GM18520 (cell line): ENCODE measurements at regions not wholly inside any gene's neighbourhood (a gene's known extent, or its start where the extent isn't known, plus 50 kb on each side); places are given as distances from the start of the nearest gene placed in this dataset.

ENCODE experiments used
- ATAC-seq: cut with Tn5 transposase; IDR thresholded peaks from one replicate; pipeline ENCODE4 v1.9.1; 2021; ENCODE audit not compliant: unreplicated experiment

DNA sequence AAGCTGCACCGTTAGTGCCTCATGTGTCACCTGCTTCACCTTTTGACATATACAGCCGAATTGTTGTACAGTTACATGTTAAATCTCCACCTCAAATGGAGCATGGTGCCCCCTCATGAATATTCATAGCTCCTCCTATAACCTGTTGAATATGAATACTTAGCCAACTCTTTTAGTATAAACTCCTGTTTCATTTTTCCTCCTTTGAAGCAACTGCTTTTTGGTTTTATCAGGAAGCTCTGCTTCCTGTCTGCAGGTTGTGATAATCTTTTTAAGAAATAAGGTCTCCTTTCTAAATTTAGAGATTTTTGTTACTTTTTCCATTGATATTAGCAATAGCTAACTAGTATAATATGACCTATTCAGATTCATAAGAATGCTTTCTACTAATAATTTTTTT, 1429.2 kb upstream of the AGA start:
- no peak for ATAC-seq

DNA sequence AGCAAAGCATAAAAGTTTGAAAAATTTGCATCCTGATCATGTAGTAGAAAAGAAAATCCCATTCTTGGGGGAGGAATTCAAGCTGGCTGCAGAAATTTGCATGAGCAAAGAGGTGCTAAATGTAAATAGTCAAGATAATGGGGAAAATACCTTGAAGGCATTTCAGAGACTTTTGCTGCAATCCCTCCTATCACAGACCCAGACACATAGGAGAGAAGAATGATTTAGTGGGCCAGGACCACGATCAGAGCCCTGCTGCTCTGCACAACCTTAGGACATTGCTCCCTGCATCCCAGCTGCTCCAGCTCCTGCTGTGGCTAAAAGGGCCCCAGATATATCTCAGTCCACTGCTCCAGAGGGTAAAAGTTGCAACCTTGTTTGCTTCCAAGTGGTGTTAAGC, 1439.7 kb upstream of the AGA start:
- no peak for ATAC-seq

DNA sequence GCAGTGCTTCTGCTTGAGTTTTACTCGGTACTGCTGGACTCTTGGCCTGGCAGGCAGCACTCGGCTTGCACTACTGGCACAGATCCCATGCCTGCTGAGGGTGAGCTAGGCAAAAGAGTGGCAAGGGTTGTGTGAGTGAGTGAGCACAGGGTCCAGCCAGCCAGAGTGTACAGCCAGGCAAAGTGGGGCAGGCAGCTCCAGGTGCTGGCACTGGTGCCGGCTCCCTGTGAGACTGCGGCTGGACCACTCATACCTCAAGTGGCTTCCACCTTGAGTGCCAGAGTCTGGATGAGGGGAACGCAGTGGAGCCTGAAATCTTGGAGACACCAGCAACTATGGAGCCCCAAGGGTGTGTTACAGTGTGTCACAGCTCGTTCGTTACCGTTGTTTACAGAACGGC, 1451.9 kb upstream of the AGA start:
- no peak for ATAC-seq

DNA sequence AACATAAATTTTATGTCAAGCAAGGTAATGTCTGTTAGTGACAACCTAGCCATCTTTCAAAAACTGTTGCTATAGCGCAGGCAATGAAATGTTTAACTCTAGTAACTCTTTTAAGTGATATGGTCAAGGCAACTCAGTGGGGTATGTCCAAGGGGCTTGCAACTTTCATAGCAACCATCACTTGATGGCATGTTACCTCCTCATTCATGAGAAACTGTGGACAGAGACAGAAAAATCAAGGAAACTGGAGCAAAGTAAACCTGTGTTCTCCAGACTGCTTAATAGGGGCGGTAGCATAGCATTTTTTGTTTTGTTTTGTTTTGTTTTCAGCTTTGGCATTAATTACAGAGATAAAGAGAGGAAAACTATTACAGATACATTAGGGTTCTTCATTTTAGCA, 1456.8 kb upstream of the AGA start:
- no peak for ATAC-seq

DNA sequence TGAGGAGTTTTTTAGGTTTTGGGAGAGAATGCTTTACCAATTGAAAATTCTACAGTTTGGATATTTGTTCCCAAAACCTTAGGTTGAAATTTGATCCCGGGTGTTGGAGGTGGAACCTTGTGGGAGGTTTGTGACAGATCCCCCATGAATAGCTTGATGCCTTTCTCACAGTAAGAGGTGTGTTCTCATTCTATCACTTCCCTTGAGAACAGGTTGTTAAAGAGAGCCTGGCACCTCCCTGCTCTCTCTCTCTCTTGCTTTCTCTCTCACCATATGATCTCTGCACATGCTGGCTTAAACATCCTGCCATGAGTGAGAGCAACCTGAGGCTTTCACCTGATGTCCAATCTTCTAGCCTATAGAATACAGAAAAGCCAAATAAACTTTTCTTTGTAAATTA, 1475.5 kb upstream of the AGA start:
- ATAC-seq = no peak

DNA sequence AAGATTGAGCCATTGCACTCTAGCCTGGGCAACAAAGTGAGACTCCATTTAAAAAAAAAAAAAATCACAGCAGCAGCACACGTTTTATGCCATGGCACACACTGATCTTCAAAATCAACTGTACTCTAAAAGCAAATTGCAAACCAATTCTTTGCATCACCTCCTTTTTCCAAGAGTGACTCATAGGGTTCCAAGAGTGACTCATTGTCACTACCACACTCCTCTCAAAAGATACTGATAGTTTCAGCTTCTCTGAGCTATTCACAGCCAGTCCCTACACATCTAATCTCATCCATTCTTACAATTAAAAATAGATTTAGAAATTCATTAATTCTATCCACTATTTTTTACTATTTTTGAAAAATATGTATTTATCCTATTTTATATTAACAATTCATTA, 1494.9 kb upstream of the AGA start:
- ATAC-seq = no peak

DNA sequence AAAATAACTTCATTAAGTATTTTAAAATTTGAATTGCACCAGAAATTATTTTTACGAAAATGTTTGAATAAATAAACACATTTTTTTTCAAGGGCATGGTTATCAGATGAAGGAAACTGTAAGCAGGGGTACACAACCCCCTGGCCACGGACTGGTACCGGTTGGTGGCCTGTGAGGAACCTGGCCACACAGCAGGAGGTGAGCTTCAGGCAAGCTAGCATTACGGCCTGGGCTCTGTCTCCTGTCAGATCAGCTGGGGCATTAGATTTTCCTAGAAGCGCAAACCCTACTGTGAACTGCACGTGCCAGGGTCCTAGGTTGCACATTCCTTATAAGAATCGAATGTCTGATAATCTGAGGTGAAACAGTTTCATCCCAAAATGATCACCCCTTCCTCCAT, 1499.7 kb upstream of the AGA start:
- no peak for ATAC-seq

DNA sequence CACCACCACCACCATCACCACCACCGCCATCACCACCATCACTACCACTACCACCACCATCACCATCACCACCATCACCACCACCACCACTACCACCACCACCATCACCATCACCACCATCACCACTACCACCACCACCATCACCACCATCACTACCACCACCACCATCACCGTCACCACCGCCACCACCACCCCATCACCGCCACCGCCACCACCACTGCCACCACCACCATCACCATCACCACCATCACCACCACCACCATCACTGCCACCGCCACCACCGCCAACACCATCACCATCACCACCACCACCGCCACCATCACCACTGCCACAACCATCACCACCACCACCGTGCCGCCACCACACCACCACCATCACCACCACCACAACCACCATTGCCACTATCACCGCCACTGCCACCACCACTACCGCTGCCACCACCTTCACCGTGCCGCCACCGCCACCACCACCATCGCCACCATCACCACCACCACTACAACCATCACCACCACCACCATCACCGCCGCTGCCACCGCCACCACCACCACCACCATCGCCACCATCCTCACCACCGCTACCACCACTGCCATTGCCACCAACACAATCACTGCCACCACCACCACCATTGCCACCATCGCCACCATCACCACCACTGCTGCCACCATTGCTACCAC, 1511.3 kb upstream of the AGA start:
- no peak for ATAC-seq

DNA sequence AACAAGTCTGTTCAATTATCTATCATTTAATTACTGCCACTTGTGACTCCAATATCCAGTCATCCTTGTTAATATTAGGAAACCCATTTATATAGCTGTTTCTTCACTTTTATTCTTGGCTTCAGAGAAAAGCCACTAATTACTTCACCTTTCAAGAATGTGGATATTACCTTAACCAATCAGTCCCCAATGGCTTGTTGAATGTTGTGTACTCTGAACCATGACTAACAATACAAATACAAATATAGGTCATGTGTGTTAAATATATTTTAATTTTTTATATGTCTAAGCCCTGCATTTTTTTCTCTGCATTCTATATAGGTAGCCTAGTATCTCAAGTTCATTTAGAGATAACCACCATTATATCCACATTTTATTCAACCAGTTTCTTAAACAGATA, 1513.4 kb upstream of the AGA start:
- ATAC-seq = no peak

DNA sequence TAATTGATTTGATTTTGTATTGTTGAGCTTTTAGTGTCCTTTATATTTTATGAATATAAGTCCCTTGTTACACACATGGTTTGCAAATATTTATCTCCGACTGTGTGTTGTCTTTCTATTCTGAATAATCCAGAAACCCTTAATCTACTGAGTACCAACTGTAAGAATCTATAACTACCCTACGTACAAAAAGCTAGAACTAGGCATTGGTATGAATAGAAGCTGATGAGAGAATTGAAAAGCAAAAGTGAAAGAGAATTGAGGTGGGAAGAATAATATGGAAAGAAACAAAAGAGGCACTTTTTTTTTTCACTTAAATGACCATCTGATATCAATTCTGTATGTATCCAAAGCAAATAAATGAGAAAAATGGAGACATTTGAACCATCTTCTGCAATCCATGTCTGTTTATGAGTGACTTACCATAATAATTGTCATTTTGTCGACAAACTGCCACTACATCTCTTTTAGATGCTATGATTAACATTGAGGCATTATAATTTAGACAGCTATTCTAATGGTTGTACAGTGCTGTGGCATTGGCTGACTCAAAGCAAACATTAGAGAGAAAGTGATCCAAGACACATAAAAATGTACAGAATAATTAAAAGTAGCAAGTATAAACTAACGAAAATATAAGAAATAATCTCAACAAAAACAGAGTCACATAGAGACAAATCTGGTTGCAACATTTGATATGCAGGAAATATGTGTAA, 1516.6 kb upstream of the AGA start:
- ATAC-seq = no peak

DNA sequence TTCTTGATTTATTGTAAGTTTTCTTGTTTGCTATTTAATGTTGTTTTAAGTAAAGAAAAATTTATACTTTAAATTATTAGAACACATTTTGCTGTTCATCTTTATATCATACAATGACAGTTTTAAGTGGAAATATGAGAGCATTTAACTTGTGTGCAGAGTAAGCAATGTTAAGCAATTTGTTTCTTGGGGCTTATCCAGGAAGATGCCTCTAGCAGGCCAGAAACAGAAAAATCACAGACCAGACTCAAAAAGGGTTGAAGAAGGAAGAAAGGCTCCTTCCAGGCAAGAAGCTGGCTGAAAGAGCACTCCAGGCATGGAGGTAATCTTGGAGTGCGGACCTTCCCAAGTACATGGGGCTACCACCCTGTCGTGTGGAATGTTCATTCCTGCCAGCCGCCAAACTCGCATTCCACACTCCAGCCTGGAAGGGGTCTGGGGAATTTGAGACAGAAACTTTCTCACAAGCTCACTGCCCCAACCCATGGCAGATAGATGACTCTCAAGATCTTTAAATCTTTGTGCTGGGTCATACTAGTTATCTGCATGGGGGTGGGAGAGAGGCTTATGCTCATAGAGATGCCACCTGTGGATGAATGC, 1521.3 kb upstream of the AGA start:
- ATAC-seq = no peak

DNA sequence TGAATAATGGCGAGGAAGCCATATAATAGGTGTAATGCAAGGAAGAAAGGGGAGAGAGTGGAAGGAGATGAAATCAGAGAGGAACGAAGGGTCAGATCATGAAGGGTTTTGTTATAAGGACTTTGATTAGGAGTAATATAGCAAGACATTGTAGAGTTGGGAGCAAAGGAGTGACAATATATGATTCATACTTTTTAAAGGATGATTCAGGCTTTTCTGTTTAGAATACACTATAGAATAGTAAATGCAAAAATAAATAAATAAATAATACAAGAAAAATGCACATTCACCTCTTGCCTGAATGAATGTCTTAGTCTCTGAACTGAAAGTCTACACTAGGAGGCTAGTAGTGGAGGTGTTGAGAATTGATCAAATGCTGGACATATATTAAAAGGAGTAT, 1524.4 kb upstream of the AGA start:
- ATAC-seq = no peak

DNA sequence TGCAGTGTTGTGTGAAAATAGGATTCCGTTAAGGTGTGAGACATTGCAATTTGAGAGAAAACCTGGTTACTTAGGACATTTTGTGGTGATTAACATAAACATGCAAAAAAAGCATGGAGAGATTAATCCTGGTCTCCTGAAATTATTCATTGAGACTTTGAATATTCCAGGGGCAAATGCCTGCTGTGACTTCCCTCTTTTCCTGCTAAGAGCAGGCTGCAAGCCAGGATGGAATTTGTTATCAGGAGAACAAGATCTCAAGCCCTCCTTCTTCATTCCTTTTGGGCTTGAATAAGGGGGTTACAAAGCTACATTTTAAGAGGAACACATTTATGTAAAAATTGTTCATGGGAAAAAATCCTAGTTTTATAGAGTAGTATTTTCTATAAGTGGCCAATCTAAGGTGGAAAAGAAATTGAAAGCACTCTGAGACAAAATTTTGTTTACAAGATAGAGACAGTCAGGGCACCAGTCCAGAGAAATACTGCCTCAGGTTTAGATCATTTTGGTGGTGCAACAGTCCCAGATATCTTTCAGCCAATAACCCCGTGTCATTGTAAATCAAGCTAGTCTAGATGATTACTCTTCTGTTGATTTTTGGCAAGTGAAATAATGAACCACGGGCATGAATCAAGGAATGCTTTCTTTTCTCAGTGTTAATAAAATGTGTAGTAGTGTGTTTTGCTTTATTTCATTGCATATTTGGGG, 1528.3 kb upstream of the AGA start:
- ATAC-seq = no peak

DNA sequence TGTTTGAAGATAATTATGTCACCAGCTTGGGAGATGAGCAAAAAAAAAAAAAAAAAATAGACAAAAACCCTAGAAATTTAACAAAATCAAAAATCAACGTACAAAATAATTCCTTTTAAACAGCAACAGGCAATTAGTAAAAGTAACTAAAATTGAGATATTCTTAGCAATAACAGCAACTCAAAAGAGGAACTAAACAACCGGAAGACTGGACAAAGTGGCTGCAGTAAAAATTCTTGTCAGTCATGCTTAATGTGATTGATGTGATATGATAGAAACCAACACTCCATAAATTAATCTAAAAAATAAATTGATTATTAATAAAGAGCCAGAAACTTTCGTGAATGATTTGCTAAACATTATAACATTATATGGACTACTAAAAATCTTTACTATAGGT, 1534.6 kb upstream of the AGA start:
- ATAC-seq = no peak

DNA sequence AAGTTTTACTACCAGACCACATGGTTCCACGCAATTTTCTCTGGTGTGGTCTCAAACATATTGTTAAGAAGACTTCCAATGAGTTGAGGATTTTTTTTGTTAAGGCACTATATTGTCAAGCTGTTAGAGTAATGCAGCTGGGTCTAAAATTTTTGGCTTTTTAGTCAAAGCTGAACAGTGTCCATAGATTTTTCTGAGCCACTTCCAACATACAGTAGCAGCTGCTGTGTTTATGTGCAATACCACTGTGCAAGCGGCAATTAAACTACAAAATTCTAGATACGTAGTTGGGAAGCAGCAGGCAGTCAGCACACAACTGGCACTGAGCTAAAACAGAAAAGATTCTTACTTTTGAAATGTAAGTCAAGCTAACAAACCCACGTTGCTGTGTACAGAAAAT, 1551.1 kb upstream of the AGA start:
- ATAC-seq = no peak

DNA sequence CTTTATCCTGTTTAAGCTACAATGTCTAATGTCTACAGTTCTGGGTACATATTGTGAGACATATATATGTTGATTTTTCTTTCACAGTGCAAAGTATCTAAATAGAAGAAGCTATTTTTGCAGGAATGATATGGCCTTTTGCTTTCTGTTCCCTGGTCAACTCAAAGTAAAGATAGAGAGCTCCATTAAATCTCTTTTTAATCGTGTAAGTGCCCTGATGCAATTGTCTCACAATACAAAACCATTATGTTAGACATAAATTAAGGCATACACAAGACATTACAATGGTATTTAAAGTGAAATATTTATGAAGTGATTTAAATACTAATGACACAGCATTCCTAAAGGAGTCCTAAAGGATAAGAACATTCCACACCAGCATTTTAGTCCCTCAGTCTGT, 1559.7 kb upstream of the AGA start:
- ATAC-seq = no peak

DNA sequence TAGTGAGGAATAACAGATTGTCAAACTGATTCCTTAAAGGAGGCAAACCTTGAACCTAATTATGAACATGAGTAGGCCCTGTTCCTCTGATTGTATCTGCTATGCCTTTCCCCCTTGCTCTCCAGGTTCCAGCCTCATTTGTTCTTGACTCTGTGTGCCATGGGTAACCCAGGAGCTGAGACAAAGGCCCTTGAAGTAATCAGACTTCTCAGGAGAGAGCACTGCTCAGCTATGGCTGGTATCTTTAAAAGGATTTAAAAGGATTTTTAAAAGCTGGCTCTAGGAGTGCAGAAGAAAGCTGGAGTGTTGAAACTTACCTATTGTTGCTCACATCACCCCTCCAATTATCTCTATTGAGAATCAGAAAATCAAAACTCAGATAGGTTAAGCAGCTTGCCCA, 1565.5 kb upstream of the AGA start:
- ATAC-seq = no peak

DNA sequence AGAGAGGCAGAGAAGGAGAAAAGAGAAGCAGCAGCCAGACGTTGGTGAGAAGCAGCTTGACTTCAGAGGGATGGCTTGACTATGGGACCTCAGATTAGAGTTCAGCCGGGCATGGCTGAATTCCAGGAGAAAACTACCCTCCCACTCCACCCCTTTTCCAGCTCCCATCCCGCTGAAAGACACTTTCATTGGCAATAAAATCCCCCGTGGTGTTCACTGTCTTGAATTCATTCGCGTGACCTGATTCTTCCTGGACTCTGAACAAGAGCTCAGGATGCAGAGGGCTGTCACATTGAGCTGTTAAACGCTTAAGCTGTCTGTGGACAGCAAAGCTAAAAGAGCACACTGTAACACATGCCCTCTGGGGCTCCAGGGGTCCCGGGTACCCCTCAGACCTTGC, 1575.3 kb upstream of the AGA start:
- ATAC-seq = no peak

DNA sequence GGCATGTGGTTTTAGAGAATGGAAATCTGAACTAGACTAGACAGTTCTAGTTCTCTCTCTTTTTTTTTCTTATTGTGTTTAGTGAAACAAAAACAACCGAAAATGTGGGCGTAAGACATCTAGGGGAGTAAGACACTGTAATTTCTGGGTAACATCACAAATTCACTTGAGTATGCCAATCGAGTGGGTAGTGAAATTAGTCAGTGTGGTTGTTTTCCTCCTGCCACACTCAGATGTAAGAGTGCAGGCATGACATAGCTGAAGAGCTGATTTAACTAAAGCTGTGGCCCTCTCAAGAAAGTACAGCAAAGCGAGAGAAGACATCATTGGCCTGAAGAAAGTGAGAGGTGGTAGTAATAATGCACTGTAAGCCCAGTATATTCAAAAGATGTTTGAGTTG, 1585.3 kb upstream of the AGA start:
- no peak for ATAC-seq

DNA sequence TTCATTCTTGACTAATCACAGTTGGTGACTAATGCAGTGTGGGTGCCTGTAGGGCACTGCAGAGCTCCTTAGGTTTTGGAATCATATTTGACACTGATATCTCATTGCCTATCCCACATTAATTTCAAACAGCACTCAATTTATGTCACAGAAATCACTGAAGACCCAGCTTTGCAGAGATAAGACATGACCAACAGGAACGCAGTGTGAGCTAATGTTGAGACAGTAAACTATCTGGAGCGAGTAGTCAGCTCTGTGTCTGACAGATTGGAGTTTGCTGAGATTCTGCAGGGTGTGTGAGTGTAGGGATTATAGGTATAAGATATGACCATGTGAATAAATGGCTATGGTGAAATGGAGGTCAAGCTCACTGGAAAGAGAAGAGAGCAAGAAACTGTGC, 1586.1 kb upstream of the AGA start:
- no peak for ATAC-seq

DNA sequence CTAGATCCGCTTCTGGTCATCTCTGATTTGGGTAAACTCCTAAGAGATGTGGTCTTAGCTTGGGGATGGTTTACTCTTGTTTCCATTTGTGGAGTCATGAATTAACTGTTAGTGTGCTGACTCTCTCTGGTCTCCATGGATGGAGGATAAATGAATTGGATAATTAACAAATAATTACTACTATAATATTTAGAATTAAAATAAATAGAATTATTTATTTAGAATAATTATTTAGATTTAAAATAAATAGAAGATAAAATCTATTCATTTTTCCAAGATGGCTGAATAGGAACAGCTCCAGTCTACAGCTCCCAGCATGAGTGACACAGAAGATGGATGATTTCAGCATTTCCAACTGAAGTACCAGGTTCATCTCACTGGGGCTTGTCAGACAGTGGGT, 1587.4 kb upstream of the AGA start:
- no peak for ATAC-seq

DNA sequence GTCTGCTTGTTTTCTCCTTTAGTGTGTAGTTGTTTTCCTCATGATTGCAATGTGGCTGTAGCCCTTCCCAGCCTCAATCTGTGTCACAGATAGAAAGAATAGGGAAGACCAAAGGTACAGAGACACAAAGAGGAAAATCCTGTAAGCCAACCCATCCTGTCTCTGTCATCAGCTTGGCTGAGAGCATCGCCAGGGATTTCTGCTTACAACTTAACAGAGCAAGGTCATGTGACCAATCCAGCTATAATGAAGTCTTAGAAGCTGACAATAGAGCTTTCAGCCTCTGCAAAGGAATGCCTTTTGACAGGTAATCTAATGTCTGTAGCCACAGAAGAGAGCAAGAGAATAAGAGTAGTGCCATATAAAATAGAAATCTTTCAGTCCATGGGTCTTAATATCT, 1598.0 kb upstream of the AGA start:
- ATAC-seq = no peak
